HEK293T (cell line): ENCODE measurements at regions not wholly inside any gene's neighbourhood (a gene's known extent, or its start where the extent isn't known, plus 50 kb on each side); places are given as distances from the start of the nearest gene placed in this dataset.

Experiments used
- BHLHE40 ChIP-seq: fragments of 450-650 bp; IDR thresholded peaks from 2 replicates; pipeline ENCODE4 v1.6.1; 2016; ENCODE audit warnings: mild to moderate bottlenecking, moderate library complexity, borderline replicate concordance
- CTBP1 ChIP-seq: fragments of 450-650 bp; IDR thresholded peaks from 2 replicates; pipeline ENCODE4 v1.6.1; 2016; ENCODE audit warnings: borderline replicate concordance
- ELF4 ChIP-seq: fragments of 450-650 bp; IDR thresholded peaks from 2 replicates; pipeline ENCODE4 v1.6.1; 2017; ENCODE audit warnings: antibody characterized with exemption
- FOXA1 ChIP-seq: fragments of 450-650 bp; IDR thresholded peaks from 2 replicates; pipeline ENCODE4 v1.6.1; 2016; ENCODE audit warnings: mild to moderate bottlenecking
- FOXM1 ChIP-seq: fragments of 450-650 bp; IDR thresholded peaks from 2 replicates; pipeline ENCODE4 v1.6.1; 2017; ENCODE audit warnings: mild to moderate bottlenecking, borderline replicate concordance
- LEF1 ChIP-seq: fragments of 450-650 bp; IDR thresholded peaks from 2 replicates; pipeline ENCODE4 v1.6.1; 2017; ENCODE audit warnings: mild to moderate bottlenecking, borderline replicate concordance
- NFRKB ChIP-seq: fragments of 450-650 bp; IDR thresholded peaks from 2 replicates; pipeline ENCODE4 v1.6.1; 2016; ENCODE audit warnings: mild to moderate bottlenecking, moderate library complexity
- PKNOX1 ChIP-seq: fragments of 450-650 bp; IDR thresholded peaks from 2 replicates; pipeline ENCODE4 v1.6.1; 2016
- SP1 ChIP-seq: fragments of 450-650 bp; IDR thresholded peaks from 2 replicates; pipeline ENCODE4 v1.6.1; 2017
- SUZ12 ChIP-seq: fragments of 450-650 bp; IDR thresholded peaks from 2 replicates; pipeline ENCODE4 v1.6.1; 2016; ENCODE audit warnings: mild to moderate bottlenecking
- TARDBP ChIP-seq: fragments of 450-650 bp; IDR thresholded peaks from 2 replicates; pipeline ENCODE4 v1.6.1; 2016
- ZNF384 ChIP-seq: fragments of 450-650 bp; IDR thresholded peaks from 2 replicates; pipeline ENCODE4 v1.6.1; 2016

GRCh38 chr3:106691476-106691875 lies 685.8 kb upstream of the CCDC54 start:
- TF ChIP-seq SUZ12: no peak
- TF ChIP-seq FOXM1: no peak
- no peak for TF ChIP-seq SP1
- no peak for TF ChIP-seq BHLHE40
- TF ChIP-seq PKNOX1: no peak
- TF ChIP-seq ZNF384: no peak
- no peak for TF ChIP-seq LEF1
- no peak for TF ChIP-seq ELF4
- no peak for TF ChIP-seq NFRKB
- TF ChIP-seq TARDBP: no peak
- no peak for TF ChIP-seq CTBP1
- TF ChIP-seq FOXA1: no peak
